Type B pancreatic cell (in vitro differentiated cells): ENCODE measurements at regions not wholly inside any gene's neighbourhood (a gene's known extent, or its start where the extent isn't known, plus 50 kb on each side); places are given as distances from the start of the nearest gene placed in this dataset.

ENCODE experiments used
- DNase-seq: peaks from one replicate; pipeline ENCODE4 v3.0.0; 2021; ENCODE audit warnings: mixed read lengths; ENCODE audit not compliant: unreplicated experiment; ENCODE audit errors: extremely low spot score
- H3K27ac Mint-ChIP-seq: 2 replicates; pipeline ENCODE4 v1.8.0; 2021; ENCODE audit warnings: mild to moderate bottlenecking, mixed read lengths
- H3K27me3 Mint-ChIP-seq: 2 replicates; pipeline ENCODE4 v1.8.0; 2021; ENCODE audit warnings: mixed read lengths
- H3K36me3 Mint-ChIP-seq: 2 replicates; pipeline ENCODE4 v1.8.0; 2021; ENCODE audit warnings: mixed read lengths
- H3K4me1 Mint-ChIP-seq: one replicate; pipeline ENCODE4 v1.8.0; 2021; ENCODE audit warnings: mixed read lengths; ENCODE audit not compliant: unreplicated experiment
- H3K4me3 Mint-ChIP-seq: 2 replicates; pipeline ENCODE4 v1.8.0; 2021; ENCODE audit warnings: mild to moderate bottlenecking, mixed read lengths
- H3K9me3 Mint-ChIP-seq: 2 replicates; pipeline ENCODE4 v1.8.0; 2021; ENCODE audit warnings: mixed read lengths
- CTCF ChIP-seq: fragments of 200-600 bp; sonication (generic); conservative IDR thresholded peaks from 2 replicates; pipeline ENCODE4 v1.5.0; 2021; ENCODE audit warnings: antibody characterized with exemption, mild to moderate bottlenecking

GRCh38 chr20:55693641-55694040, 311.7 kb downstream of the CBLN4 start:
- no peak for DNase-seq
- no peak for TF ChIP-seq CTCF
- Mint-ChIP-seq H3K4me3 (no peak overlapping the region), H3K9me3 (no peaks in the 10 kb centered on the region), H3K27ac (no peak overlapping the region), H3K27me3 (no peaks in the 10 kb centered on the region), H3K36me3 (no peaks in the 10 kb centered on the region), H3K4me1 (no peaks in the 10 kb centered on the region)

GRCh38 chr20:55685841-55686240, 319.5 kb downstream of the CBLN4 start:
- Mint-ChIP-seq H3K36me3 (no peaks in the 10 kb centered on the region), H3K9me3 (no peaks in the 10 kb centered on the region), H3K27me3 (no peaks in the 10 kb centered on the region), H3K27ac (no peak overlapping the region), H3K4me3 (no peak overlapping the region), H3K4me1 (no peaks in the 10 kb centered on the region)
- TF ChIP-seq CTCF = no peak
- no peak for DNase-seq

- TF ChIP-seq CTCF = no peak
Measured at GRCh38 chr20:55685425-55685824, 319.9 kb downstream of the CBLN4 start.

GRCh38 chr20:55684578-55684977, 320.7 kb downstream of the CBLN4 start:
- H3K9me3 Mint-ChIP-seq = no peaks in the 10 kb centered on the region
- no peak overlapping the region for H3K4me3 Mint-ChIP-seq
- H3K4me1 Mint-ChIP-seq = no peaks in the 10 kb centered on the region
- no peak for TF ChIP-seq CTCF
- DNase-seq = no peak
- no peaks in the 10 kb centered on the region for H3K36me3 Mint-ChIP-seq
- no peak overlapping the region for H3K27ac Mint-ChIP-seq
- no peaks in the 10 kb centered on the region for H3K27me3 Mint-ChIP-seq

More at GRCh38 chr20:55685425-55685824, 319.9 kb downstream of the CBLN4 start:
- DNase-seq = no peak
- no peaks in the 10 kb centered on the region for H3K27me3 Mint-ChIP-seq
- H3K9me3 Mint-ChIP-seq = no peaks in the 10 kb centered on the region
- no peaks in the 10 kb centered on the region for H3K36me3 Mint-ChIP-seq
- H3K27ac Mint-ChIP-seq = no peak overlapping the region
- no peaks in the 10 kb centered on the region for H3K4me1 Mint-ChIP-seq
- H3K4me3 Mint-ChIP-seq = no peak overlapping the region

GRCh38 chr20:55678970-55679667, 326.2 kb downstream of the CBLN4 start:
- no peaks in the 10 kb centered on the region for H3K36me3 Mint-ChIP-seq
- no peak overlapping the region for H3K4me3 Mint-ChIP-seq
- no peaks in the 10 kb centered on the region for H3K27me3 Mint-ChIP-seq
- H3K9me3 Mint-ChIP-seq = no peaks in the 10 kb centered on the region
- H3K4me1 Mint-ChIP-seq = no peaks in the 10 kb centered on the region
- no peak overlapping the region for H3K27ac Mint-ChIP-seq
- no peak for DNase-seq
- TF ChIP-seq CTCF = no peak
